HuH-7 (cell line): ENCODE measurements at regions not wholly inside any gene's neighbourhood (a gene's known extent, or its start where the extent isn't known, plus 50 kb on each side); places are given as distances from the start of the nearest gene placed in this dataset.
"Not testable (repeated sequence)": the region's sequence is repeated elsewhere in the genome, so short reads cannot be mapped to it uniquely, and the experiment has no call there.

Experiments
- DNase-seq: peaks from one replicate; pipeline ENCODE4 v3.0.0; 2011; ENCODE audit warnings: low spot score

DNA sequence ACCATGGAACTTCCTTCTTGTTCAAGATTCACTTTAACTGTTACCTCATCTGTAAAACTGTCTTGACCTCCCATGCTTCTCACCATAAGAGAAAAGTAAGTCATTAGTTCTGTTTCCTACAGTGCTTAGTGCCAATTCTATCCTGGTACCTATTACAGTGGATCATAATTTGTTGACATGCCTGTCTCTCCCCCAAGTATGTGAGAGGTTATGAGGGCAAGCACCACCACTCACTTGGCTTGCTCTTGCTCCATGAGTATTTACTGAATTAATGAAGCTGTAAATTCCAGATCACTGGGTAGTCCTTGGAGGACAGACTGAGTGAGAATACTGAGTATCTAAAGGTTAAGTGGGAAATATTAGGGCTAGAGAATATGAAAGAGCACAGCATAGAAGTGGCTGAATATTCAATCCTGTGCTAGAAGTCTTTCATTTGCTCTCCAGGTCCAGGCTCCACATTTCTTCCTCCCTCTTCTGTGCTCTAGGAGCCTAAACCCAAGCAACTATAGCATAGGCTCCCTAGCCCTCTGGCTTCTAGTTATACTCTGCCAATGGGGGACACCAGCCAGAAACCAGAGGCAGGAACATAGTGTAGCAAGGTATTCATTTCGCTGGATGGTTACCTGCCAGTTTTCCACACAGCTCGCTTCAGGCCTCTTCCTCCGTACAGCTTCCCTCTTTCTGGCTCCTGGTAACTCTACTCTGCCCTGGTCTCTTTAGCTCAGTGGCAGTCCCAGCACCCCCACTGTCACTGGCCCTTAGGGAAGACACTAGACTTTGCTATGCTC, 118.2 kb upstream of the SLC5A12 start:
- no peak for DNase-seq

DNA sequence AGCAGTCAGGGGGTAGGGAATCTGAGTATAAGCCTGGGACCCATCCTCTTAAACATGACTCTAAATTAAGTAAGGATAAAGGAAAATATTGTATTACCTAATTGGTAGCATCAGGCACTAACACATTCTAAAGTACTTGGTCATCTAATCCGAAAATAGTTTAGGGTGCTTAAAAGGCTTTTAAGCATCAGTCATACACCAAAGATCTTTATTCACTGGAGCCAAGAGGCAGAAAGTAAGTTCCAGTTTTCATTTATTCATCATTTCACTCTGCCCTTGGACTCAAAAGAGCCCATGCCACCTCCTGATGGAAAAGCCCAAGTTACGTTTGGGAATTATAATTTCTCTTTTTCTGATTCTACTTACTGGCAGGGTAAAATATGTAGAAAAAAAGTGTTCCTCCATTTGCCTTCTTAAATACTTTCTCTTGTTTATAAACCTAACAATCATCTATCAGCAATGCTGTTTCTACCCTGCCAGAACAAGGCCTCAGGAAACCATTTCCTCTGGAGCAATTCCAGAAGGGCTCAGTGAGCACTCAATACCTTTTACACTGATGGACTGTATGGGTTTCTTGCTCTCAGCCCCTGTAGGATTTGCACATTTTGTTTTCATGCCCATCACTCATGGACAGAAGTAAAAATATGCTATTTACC, 120.1 kb upstream of the SLC5A12 start:
- DNase-seq = no peak

GRCh38 chr11:26842478-26843282, 120.8 kb upstream of the SLC5A12 start:
- no peak for DNase-seq

DNA sequence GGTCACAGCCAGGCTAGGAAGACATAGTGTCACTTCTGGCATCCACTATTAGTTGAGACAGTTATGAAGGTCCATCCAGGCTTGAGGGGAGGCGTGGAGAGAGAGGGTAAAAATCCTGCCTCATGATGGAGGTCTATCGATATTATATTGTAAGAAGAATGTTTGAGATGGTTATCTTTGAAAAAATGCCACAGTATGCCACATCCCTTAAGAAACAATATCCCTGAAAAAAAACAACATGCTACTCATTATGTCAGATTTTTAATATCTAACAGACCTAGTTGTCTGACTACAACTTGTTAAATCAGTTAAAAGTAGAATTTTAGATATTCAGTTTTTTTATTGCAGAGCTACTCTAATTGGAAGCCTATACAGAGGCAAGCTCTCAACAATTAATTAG, 121.7 kb upstream of the SLC5A12 start:
- no peak for DNase-seq

DNA sequence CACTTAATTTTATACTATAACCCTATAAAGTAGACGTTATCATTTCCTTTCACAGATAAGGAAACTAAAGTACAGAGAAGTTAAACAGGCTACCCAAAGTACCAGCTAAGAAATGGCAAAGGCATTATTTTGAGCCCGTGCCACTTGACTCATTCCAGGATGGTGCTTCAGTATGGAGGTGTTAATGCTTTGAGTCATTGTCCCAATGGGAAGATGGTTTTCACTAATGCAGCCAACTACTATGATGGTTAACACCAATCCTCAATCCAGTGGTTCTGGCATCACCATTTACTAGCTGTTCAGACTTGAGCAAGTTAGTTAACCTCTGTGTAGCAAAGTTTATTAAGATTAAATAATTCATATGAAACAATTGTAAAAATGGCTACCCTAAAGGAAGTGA, 123.1 kb upstream of the SLC5A12 start:
- no peak for DNase-seq

GRCh38 chr11:26846227-26846626, 124.4 kb upstream of the SLC5A12 start:
- DNase-seq = no peak

GRCh38 chr11:26847459-26847858, 125.6 kb upstream of the SLC5A12 start:
- DNase-seq = no peak

DNA sequence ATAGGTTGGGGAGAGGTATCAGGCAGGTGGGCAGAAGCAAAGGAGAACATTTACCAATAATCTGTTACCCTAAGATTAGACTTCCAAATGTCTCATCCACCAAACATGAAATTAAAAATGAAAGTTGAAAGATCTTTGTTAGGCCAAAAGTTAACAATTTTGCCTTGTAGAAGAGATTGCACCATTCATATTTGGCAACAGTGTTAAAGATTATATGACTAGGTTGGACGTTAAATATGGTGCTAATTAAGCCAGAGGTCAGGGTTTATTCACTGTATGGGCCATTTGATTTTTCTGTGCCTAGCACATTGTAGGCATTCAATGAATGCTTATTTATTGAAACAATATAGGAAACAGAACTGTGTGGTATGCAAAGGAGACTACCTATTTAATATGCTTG, 126.1 kb upstream of the SLC5A12 start:
- DNase-seq = no peak

- DNase-seq = peak; percentile 58
Observed at GRCh38 chr11:26849036-26849435, 127.2 kb upstream of the SLC5A12 start.

DNA sequence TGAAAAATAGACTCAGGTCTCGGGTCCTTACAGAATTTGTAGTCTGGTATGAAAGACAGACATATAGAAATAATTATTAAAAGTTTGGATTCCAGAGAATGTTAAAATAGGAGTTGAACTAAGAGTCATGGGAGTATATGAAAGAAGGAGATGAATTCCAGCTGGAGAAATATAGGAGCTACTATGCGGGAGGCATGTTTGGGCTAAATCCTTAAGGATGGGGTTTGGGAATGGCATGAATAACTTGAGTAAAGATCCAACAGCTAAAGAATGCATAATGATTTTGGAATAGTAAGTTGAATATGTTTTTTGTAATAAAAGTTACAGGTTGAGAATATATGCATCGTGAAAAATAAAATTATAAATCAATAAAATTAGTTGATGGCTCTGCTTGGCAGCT, 129.4 kb upstream of the SLC5A12 start:
- DNase-seq = no peak

- DNase-seq = no peak
Observed at GRCh38 chr11:26851696-26852095, 129.8 kb upstream of the SLC5A12 start.

DNA sequence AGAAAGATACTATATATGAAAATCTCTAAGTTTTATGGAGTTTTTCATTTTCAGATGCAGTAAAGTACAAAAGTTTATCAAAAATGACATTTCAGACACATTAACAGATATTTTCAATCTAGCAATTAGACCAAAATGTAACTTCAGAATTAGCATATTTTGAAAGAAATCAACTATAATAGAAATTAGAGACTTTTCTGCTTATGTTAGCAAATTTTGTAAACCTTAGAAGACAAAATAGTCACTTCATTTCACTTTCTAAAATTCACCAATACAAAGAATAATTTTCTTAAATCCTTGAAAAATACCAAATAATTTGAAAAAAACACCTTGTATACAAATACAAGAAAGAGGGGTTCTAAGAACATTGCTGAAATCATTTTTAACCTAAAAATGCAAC, 135.8 kb upstream of the FIBIN start:
- no peak for DNase-seq

DNA sequence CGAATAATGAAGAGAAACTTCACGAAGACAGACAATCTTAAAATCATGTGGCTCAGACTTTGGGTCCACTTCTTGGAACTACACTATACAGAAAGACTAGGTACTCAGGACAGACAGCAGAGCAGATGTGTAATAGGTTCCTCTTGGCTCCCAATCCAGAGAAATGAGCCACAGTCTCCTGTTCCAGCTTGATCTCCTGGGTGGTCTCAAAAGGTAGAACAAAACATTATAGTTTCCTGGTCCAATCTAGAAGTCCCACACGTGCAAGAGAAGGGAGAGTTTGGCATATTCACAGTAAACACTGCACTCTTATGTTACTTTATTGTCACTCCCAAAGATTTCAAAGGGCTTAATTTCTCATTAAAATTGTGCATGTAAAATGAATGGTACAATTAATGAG, 134.5 kb upstream of the FIBIN start:
- no peak for DNase-seq

- DNase-seq = no peak
Observed at GRCh38 chr11:26860091-26860780, 133.7 kb upstream of the FIBIN start.

DNA sequence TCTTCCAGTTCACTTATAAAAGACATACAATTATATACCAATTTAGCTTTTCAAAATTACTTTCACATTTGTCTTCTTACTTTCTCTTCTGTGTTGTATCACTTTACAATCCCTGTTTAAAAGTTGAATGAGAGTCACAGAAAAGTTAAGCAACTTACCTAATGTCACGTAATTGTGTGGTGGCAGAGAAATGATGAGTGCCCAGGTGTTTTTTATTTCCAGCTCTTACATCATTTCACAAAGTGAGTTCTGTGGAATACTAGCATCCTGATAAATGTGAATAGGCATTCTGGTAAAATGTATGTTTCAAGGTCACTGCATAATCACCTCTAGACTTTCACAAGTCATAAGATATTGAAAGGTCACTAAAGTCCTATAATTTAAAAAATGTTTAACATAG, 133.0 kb upstream of the FIBIN start:
- no peak for DNase-seq

- no peak for DNase-seq
Observed at GRCh38 chr11:26862801-26863200, 131.1 kb upstream of the FIBIN start.

DNA sequence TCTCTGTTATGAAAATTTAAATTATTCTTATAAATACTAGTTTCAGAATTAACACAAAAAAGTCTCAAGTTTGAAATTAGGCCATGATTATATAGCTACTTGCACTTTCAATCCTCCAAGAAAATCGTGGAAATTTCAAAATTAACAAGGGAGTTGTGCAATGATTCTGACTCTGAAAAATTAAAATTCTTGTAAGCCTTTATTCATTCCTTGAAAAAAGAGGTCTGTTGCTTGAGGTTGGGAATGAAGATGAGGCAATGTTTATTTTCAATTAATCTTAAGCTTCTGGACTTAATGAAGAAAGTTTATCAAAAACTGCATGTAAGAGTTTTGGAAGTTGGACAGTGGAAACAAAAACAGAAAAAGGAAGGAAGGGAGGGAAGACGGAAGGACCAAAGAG, 128.2 kb upstream of the FIBIN start:
- DNase-seq = no peak

- DNase-seq = no peak
Observed at GRCh38 chr11:26867286-26867685, 126.6 kb upstream of the FIBIN start.

- no peak for DNase-seq
Observed at GRCh38 chr11:26878959-26879581, 114.8 kb upstream of the FIBIN start.

DNA sequence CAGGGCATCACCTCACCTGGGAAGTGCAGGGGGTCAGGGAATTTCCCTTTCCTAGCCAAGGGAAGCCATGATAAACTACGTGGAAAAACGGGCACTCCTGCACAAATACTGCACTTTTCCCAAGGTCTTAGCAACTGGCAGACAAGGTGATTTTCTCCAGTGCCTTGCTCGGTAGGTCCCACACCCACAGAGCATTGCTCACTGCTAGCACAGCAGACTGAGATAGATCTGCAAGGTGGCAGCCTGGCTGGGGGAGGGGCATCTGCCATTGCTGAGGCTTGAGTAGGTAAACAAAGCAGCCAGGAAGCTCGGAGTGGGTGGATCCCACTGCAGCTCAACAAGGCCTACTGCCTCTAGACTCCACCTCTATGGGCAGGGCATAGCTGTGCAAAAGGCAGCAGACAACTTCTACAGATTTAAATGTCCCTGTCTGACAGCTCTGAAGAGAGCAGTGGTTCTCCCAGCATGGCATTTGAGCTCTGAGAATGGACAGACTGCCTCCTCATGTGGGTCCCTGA, 111.5 kb upstream of the FIBIN start:
- DNase-seq = not testable (repeated sequence)

- no peak for DNase-seq
Observed at GRCh38 chr11:26891501-26891900, 102.4 kb upstream of the FIBIN start.

DNA sequence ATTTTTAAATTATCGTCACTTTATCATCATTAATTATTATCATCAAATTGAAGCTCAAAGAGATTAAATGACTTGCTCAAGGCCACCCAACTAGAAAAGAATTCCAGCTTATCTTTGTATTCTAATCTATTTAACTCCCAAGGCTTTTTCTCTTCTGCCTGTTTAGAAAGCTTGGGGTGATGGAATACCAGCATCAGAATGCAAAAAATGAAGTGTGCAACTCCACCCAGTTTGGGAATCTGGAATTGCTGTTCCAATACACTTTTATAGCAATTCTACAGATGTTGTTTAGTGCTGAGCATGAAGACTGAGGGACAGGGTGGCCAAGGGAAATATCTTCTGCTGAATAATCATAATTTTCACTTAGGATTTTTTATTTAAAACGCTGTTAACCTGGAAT, 97.2 kb upstream of the FIBIN start:
- DNase-seq = no peak
